ENCODE measurements at regions not wholly inside any gene's neighbourhood (a gene's known extent, or its start where the extent isn't known, plus 50 kb on each side); places are given as distances from the start of the nearest gene placed in this dataset.

DNA sequence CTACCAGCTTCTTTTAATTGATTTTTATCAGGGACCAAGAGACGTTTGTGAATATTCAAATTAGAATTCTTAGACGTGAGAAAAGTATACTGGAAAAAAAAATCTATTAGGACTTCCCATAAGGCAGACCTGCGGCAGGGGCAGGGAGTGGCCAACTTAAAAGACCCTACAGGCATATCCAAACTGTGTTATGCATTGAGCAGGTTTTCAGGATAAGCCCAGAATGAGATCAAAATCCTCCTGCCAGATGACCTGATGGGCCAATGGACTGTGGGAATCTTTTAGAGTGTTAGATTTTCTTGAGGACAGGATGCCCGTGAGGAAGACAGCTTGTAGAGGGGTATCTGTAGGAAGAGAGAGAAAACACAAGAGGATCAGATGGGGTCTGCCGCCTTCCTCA, 391.5 kb downstream of the CD83 start:
- no peak overlapping the region for H3K4me3 Mint-ChIP-seq (ENCODE audit: unreplicated experiment)
- Histone ChIP-seq H2AFZ (ENCODE audit: low read depth, low read length) (no peak overlapping the region), H3K27me3 (ENCODE audit: insufficient read depth, low read length) (no peaks in the 10 kb centered on the region), H3K36me3 (ENCODE audit: insufficient read depth, low read length) (no peaks in the 10 kb centered on the region), H3K9ac (ENCODE audit: low read length) (no peak overlapping the region), H3K9me3 (ENCODE audit: insufficient read depth, low read depth, low read length) (no peaks in the 10 kb centered on the region), H3K4me3 (ENCODE audit: insufficient read depth, low read depth, low read length) (no peak overlapping the region), H3K4me2 (ENCODE audit: low read length) (no peak overlapping the region), H3K27ac (ENCODE audit: low read depth, low read length) (no peak overlapping the region), H3K79me2 (ENCODE audit: insufficient read depth, low read length) (no peaks in the 10 kb centered on the region), H3K4me1 (ENCODE audit: insufficient read depth, low read length) (no peaks in the 10 kb centered on the region), H4K20me1 (ENCODE audit: insufficient read depth, low read length) (no peaks in the 10 kb centered on the region)
- peaks cover 5% of the 10 kb centered on the region for H3K4me1 Mint-ChIP-seq (ENCODE audit: low read depth, unreplicated experiment)
- H3K36me3 Mint-ChIP-seq (ENCODE audit: low read depth, unreplicated experiment) = peaks cover 2% of the 10 kb centered on the region
- DNase-seq (ENCODE audit: low read depth) = no peak
- no peak overlapping the region for H3K27ac Mint-ChIP-seq (ENCODE audit: unreplicated experiment)
- peaks cover 25% of the 10 kb centered on the region for H3K27me3 Mint-ChIP-seq (ENCODE audit: low read depth, unreplicated experiment)
- FAIRE-seq = no peak
- TF ChIP-seq, protein P1, sequence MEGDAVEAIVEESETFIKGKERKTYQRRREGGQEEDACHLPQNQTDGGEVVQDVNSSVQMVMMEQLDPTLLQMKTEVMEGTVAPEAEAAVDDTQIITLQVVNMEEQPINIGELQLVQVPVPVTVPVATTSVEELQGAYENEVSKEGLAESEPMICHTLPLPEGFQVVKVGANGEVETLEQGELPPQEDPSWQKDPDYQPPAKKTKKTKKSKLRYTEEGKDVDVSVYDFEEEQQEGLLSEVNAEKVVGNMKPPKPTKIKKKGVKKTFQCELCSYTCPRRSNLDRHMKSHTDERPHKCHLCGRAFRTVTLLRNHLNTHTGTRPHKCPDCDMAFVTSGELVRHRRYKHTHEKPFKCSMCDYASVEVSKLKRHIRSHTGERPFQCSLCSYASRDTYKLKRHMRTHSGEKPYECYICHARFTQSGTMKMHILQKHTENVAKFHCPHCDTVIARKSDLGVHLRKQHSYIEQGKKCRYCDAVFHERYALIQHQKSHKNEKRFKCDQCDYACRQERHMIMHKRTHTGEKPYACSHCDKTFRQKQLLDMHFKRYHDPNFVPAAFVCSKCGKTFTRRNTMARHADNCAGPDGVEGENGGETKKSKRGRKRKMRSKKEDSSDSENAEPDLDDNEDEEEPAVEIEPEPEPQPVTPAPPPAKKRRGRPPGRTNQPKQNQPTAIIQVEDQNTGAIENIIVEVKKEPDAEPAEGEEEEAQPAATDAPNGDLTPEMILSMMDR (IDR thresholded peaks at IDR 0.05; ENCODE audit: insufficient read depth, low read depth, low read length) = no peak
- no peak for TF ChIP-seq EZH2 (IDR thresholded peaks at IDR 0.05; ENCODE audit: insufficient read depth, low read length)
- peaks cover 8% of the 10 kb centered on the region for H3K9me3 Mint-ChIP-seq (ENCODE audit: unreplicated experiment)

DNA sequence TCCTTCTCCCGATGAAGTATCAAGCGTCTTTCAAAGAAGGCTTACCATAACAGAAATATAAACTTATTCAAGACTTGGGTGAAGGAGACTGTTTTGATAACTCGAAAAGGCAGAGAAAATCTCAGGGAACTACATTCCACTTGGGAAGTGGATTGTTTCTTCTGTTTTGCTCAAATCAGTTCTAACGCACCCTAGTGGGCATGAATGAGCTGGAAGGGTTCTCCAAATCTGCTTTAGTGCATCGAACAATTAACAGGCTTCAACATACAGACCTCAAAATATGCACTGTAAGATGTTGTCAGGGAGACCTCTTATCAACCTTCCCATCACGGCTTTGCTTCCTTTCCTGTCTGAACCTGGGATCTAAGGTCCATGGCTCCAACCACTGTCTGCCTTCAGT, 392.5 kb downstream of the CD83 start:
- Histone ChIP-seq H3K9me3 (ENCODE audit: insufficient read depth, low read depth, low read length) (no peaks in the 10 kb centered on the region), H3K4me3 (ENCODE audit: insufficient read depth, low read depth, low read length) (no peak overlapping the region), H3K27ac (ENCODE audit: low read depth, low read length) (no peak overlapping the region), H2AFZ (ENCODE audit: low read depth, low read length) (no peak overlapping the region), H3K27me3 (ENCODE audit: insufficient read depth, low read length) (no peaks in the 10 kb centered on the region), H3K9ac (ENCODE audit: low read length) (no peak overlapping the region), H3K4me2 (ENCODE audit: low read length) (no peak overlapping the region), H4K20me1 (ENCODE audit: insufficient read depth, low read length) (no peaks in the 10 kb centered on the region), H3K36me3 (ENCODE audit: insufficient read depth, low read length) (no peaks in the 10 kb centered on the region), H3K79me2 (ENCODE audit: insufficient read depth, low read length) (no peaks in the 10 kb centered on the region), H3K4me1 (ENCODE audit: insufficient read depth, low read length) (no peaks in the 10 kb centered on the region)
- Mint-ChIP-seq H3K4me3 (ENCODE audit: unreplicated experiment) (no peak overlapping the region), H3K9me3 (ENCODE audit: unreplicated experiment) (peaks cover 8% of the 10 kb centered on the region), H3K4me1 (ENCODE audit: low read depth, unreplicated experiment) (peaks cover 7% of the 10 kb centered on the region), H3K27me3 (ENCODE audit: low read depth, unreplicated experiment) (peaks cover 28% of the 10 kb centered on the region), H3K36me3 (ENCODE audit: low read depth, unreplicated experiment) (peaks cover 2% of the 10 kb centered on the region), H3K27ac (ENCODE audit: unreplicated experiment) (no peak overlapping the region)
- FAIRE-seq (no peak), DNase-seq (ENCODE audit: low read depth) (no peak)
- TF ChIP-seq, protein P1 (IDR thresholded peaks at IDR 0.05; ENCODE audit: insufficient read depth, low read depth, low read length) = no peak
- no peak for TF ChIP-seq EZH2 (IDR thresholded peaks at IDR 0.05; ENCODE audit: insufficient read depth, low read length)

DNA sequence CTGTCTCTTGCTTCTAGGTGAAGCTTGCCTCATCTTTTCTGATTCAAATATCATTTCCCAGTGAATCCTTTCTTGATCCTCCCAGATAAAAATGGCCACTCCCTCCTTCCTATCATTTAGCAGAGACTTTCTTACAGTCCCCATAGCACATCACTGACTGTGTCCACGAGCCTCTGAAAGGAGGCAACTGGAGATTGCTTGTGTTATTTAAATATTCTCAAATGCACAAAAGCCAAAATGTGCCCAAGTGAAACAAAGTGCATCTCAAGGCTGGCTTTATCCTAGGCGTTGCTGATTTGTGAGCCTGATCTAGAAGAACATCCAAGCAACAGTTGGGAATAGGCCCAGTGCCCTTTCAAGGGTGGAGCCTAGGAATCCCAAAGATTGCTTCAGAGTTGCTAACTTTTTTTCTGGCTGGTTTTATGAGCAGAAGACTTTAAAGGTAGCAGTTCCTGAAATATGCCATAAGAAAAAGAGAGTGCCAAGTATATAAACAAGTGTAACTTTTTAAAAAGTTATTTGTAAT, 393.6 kb downstream of the CD83 start:
- Histone ChIP-seq H3K36me3 (ENCODE audit: insufficient read depth, low read length) (no peaks in the 10 kb centered on the region), H3K4me1 (ENCODE audit: insufficient read depth, low read length) (no peaks in the 10 kb centered on the region), H4K20me1 (ENCODE audit: insufficient read depth, low read length) (no peaks in the 10 kb centered on the region), H3K9ac (ENCODE audit: low read length) (no peak overlapping the region), H2AFZ (ENCODE audit: low read depth, low read length) (no peak overlapping the region), H3K27me3 (ENCODE audit: insufficient read depth, low read length) (no peaks in the 10 kb centered on the region), H3K9me3 (ENCODE audit: insufficient read depth, low read depth, low read length) (no peaks in the 10 kb centered on the region), H3K79me2 (ENCODE audit: insufficient read depth, low read length) (no peaks in the 10 kb centered on the region), H3K4me2 (ENCODE audit: low read length) (no peak overlapping the region), H3K4me3 (ENCODE audit: insufficient read depth, low read depth, low read length) (no peak overlapping the region), H3K27ac (ENCODE audit: low read depth, low read length) (no peak overlapping the region)
- H3K36me3 Mint-ChIP-seq (ENCODE audit: low read depth, unreplicated experiment) = no peaks in the 10 kb centered on the region
- no peak for FAIRE-seq
- peaks cover 30% of the 10 kb centered on the region for H3K27me3 Mint-ChIP-seq (ENCODE audit: low read depth, unreplicated experiment)
- H3K9me3 Mint-ChIP-seq (ENCODE audit: unreplicated experiment) = peaks cover 8% of the 10 kb centered on the region
- DNase-seq (ENCODE audit: low read depth) = no peak
- H3K27ac Mint-ChIP-seq (ENCODE audit: unreplicated experiment) = no peak overlapping the region
- TF ChIP-seq EZH2 (IDR thresholded peaks at IDR 0.05; ENCODE audit: insufficient read depth, low read length) = no peak
- TF ChIP-seq, protein P1 (IDR thresholded peaks at IDR 0.05; ENCODE audit: insufficient read depth, low read depth, low read length) = no peak
- H3K4me1 Mint-ChIP-seq (ENCODE audit: low read depth, unreplicated experiment) = peaks cover 7% of the 10 kb centered on the region
- no peak overlapping the region for H3K4me3 Mint-ChIP-seq (ENCODE audit: unreplicated experiment)
